ENCODE measurements at regions not wholly inside any gene's neighbourhood (a gene's known extent, or its start where the extent isn't known, plus 50 kb on each side); places are given as distances from the start of the nearest gene placed in this dataset.

GRCh38 chr3:154967090-154967489 lies 113.0 kb upstream of the MME start:
- no peak for ATAC-seq (ENCODE audit: insufficient read depth, low FRiP score)
- H3K4me3 ChIP-seq: no peak overlapping the region
- no peak for DNase-seq
- H3K27ac ChIP-seq (ENCODE audit: low read depth in 1 of 2, low read length in 1 of 2): no peak overlapping the region
- H3K36me3 ChIP-seq (ENCODE audit: control insufficient read depth in 4 of 4, insufficient read depth in 4 of 4, low read length in 4 of 4): no peaks in the 10 kb centered on the region
- no peaks in the 10 kb centered on the region for H3K27me3 ChIP-seq (ENCODE audit: control insufficient read depth in 3 of 3, insufficient read depth in 3 of 3, low read length in 2 of 3)
- H3K9me3 ChIP-seq (ENCODE audit: control insufficient read depth in 4 of 4, insufficient read depth in 3 of 4, low read length in 3 of 4): no peaks in the 10 kb centered on the region
- H3K9ac ChIP-seq (ENCODE audit: insufficient read depth in 1 of 2, low read length in 2 of 2): no peak overlapping the region
- H3K4me1 ChIP-seq (ENCODE audit: control insufficient read depth in 5 of 5, insufficient read depth in 5 of 5, low read length in 5 of 5): peaks cover 0 to 7% (median 0%) of the 10 kb centered on the region in 5 donors
- TF ChIP-seq CTCF (IDR thresholded peaks at IDR 0.05; ENCODE audit: control extremely low read depth, extremely low read depth): no peak

- no peak for ATAC-seq (ENCODE audit: insufficient read depth, low FRiP score)
- Histone ChIP-seq H3K9ac (ENCODE audit: insufficient read depth in 1 of 2, low read length in 2 of 2) (no peak overlapping the region), H3K9me3 (ENCODE audit: control insufficient read depth in 4 of 4, insufficient read depth in 3 of 4, low read length in 3 of 4) (peaks cover 0 to under 1% (median 0%) of the 10 kb centered on the region in 4 donors), H3K4me1 (ENCODE audit: control insufficient read depth in 5 of 5, insufficient read depth in 5 of 5, low read length in 5 of 5) (no peaks in the 10 kb centered on the region), H3K27me3 (ENCODE audit: control insufficient read depth in 3 of 3, insufficient read depth in 3 of 3, low read length in 2 of 3) (no peaks in the 10 kb centered on the region), H3K36me3 (ENCODE audit: control insufficient read depth in 4 of 4, insufficient read depth in 4 of 4, low read length in 4 of 4) (no peaks in the 10 kb centered on the region), H3K4me3 (no peak overlapping the region), H3K27ac (ENCODE audit: low read depth in 1 of 2, low read length in 1 of 2) (no peak overlapping the region)
- no peak for TF ChIP-seq CTCF (IDR thresholded peaks at IDR 0.05; ENCODE audit: control extremely low read depth, extremely low read depth)
- no peak for DNase-seq
- 68 to 79% methylated on average over 1 of the region's 1 CpG for whole genome bisulfite sequencing, 2 donors
These were observed 123.3 kb upstream of the MME start for GRCh38 chr3:154956815-154957214.

GRCh38 chr3:154955907-154956533 lies 124.1 kb upstream of the MME start:
- Histone ChIP-seq H3K27ac (ENCODE audit: low read depth in 1 of 2, low read length in 1 of 2) (no peak overlapping the region), H3K9me3 (ENCODE audit: control insufficient read depth in 4 of 4, insufficient read depth in 3 of 4, low read length in 3 of 4) (peaks cover 0 to 3% (median 0%) of the 10 kb centered on the region in 4 donors), H3K4me1 (ENCODE audit: control insufficient read depth in 5 of 5, insufficient read depth in 5 of 5, low read length in 5 of 5) (no peaks in the 10 kb centered on the region), H3K9ac (ENCODE audit: insufficient read depth in 1 of 2, low read length in 2 of 2) (no peak overlapping the region), H3K27me3 (ENCODE audit: control insufficient read depth in 3 of 3, insufficient read depth in 3 of 3, low read length in 2 of 3) (no peaks in the 10 kb centered on the region), H3K4me3 (no peak overlapping the region), H3K36me3 (ENCODE audit: control insufficient read depth in 4 of 4, insufficient read depth in 4 of 4, low read length in 4 of 4) (no peaks in the 10 kb centered on the region)
- DNase-seq (no peak), ATAC-seq (ENCODE audit: insufficient read depth, low FRiP score) (no peak)
- TF ChIP-seq CTCF (IDR thresholded peaks at IDR 0.05; ENCODE audit: control extremely low read depth, extremely low read depth): no peak
- WGBS, 2 donors: 74 to 82% methylated on average over 2 of the region's 2 CpGs

- no peak overlapping the region for H3K27ac ChIP-seq (ENCODE audit: low read depth in 1 of 2, low read length in 1 of 2)
- no peak for ATAC-seq (ENCODE audit: insufficient read depth, low FRiP score)
- peaks cover 0 to 3% (median 0%) of the 10 kb centered on the region in 4 donors for H3K9me3 ChIP-seq (ENCODE audit: control insufficient read depth in 4 of 4, insufficient read depth in 3 of 4, low read length in 3 of 4)
- H3K9ac ChIP-seq (ENCODE audit: insufficient read depth in 1 of 2, low read length in 2 of 2): no peak overlapping the region
- no peaks in the 10 kb centered on the region for H3K27me3 ChIP-seq (ENCODE audit: control insufficient read depth in 3 of 3, insufficient read depth in 3 of 3, low read length in 2 of 3)
- no peaks in the 10 kb centered on the region for H3K36me3 ChIP-seq (ENCODE audit: control insufficient read depth in 4 of 4, insufficient read depth in 4 of 4, low read length in 4 of 4)
- no peak overlapping the region for H3K4me3 ChIP-seq
- WGBS, 2 donors: 41 to 54% methylated on average over 1 of the region's 1 CpG
- no peak for DNase-seq
- peak; percentile 2 for TF ChIP-seq CTCF (IDR thresholded peaks at IDR 0.05; ENCODE audit: control extremely low read depth, extremely low read depth)
- H3K4me1 ChIP-seq (ENCODE audit: control insufficient read depth in 5 of 5, insufficient read depth in 5 of 5, low read length in 5 of 5): no peaks in the 10 kb centered on the region
These were observed 125.4 kb upstream of the MME start for GRCh38 chr3:154954757-154955156.
